ENCODE measurements at regions not wholly inside any gene's neighbourhood (a gene's known extent, or its start where the extent isn't known, plus 50 kb on each side); places are given as distances from the start of the nearest gene placed in this dataset.

- intact Hi-C loops (cut with micrococcal nuclease): loop anchor here (1.0 to 5.0 kb wide), 6 partner anchors 58 to 626 kb away; partner anchors contain the start of gene STX6
- TF ChIP-seq YY1 (IDR thresholded peaks at IDR 0.05; ENCODE audit: extremely low read depth, insufficient replicate concordance, low read depth, low read length) (peak; percentile 10), CTCF (IDR thresholded peaks at IDR 0.05 in 2 of 3, conservative IDR thresholded peaks at IDR 0.05 in 1 of 3; ENCODE audit: borderline replicate concordance in 1 of 3, insufficient read depth in 1 of 3, low read depth in 2 of 3, low read length in 2 of 3) (peak; percentile 96 to 99 (median 96)), CBX3 (IDR thresholded peaks at IDR 0.05; ENCODE audit: low read depth) (0 out of 2 replicates have a peak, but pooled peaks have one; percentile 49), RAD21 (IDR thresholded peaks at IDR 0.05; ENCODE audit: low read depth) (peak; percentile 100), FOSL1 (IDR thresholded peaks at IDR 0.05; ENCODE audit: low read depth) (no peak), CEBPB (IDR thresholded peaks at IDR 0.05; ENCODE audit: low read depth) (no peak)
- peak overlapping the region; percentile 92 for H2AFZ ChIP-seq (ENCODE audit: low read depth, low read length, poor library complexity, severe bottlenecking)
- ChIA-PET POLR2A (interaction anchor here (0.5 to 2.2 kb wide), 9 partner anchors 9 to 260 kb away, joined by 3 to 7 read pairs (median 3); partner anchors contain the start of gene IER5), RAD21 (ENCODE audit: low non-redundant PET in 1 of 2, low total read pairs in 2 of 2, uncharacterized antibody in 2 of 2, unreplicated experiment in 2 of 2) (interaction anchor here (0.7 to 3.7 kb wide), 9 partner anchors 29 to 260 kb away, joined by 3 to 16 read pairs (median 6); no protein-coding TSS in a partner anchor), CTCF (interaction anchor here (0.6 to 4.4 kb wide), 18 partner anchors 9 to 627 kb away, joined by 3 to 40 read pairs (median 5); no protein-coding TSS in a partner anchor)
- H3K4me2 ChIP-seq (ENCODE audit: low read length): peak overlapping the region; percentile 61
- peak; percentile 97 for ATAC-seq
- no peaks in the 10 kb centered on the region for H3K79me2 ChIP-seq (ENCODE audit: insufficient read depth, low read length)
- H3K9me2 ChIP-seq (ENCODE audit: insufficient read depth): no peaks in the 10 kb centered on the region
- no peaks in the 10 kb centered on the region for H3K9me3 ChIP-seq (ENCODE audit: control insufficient read depth in 1 of 2, insufficient read depth in 1 of 2, low read depth in 1 of 2, low read length in 2 of 2)
- H3K27me3 ChIP-seq (ENCODE audit: insufficient read depth, low read length): no peaks in the 10 kb centered on the region
- BruUV-seq (replicated peaks): no TSS peak
- DNase-seq (ENCODE audit: low read depth, low spot score): peak; percentile 48
- no peak overlapping the region for H3K27ac ChIP-seq (ENCODE audit: low read depth, low read length)
- H3K9ac ChIP-seq (ENCODE audit: low read length): no peak overlapping the region
- H4K20me1 ChIP-seq (ENCODE audit: insufficient read depth): no peaks in the 10 kb centered on the region
- H3K36me3 ChIP-seq (ENCODE audit: control insufficient read depth in 1 of 2, insufficient read depth in 2 of 2, low read length in 2 of 2): no peaks in the 10 kb centered on the region
- H3K4me3 ChIP-seq (replicated peaks in 1 of 2; ENCODE audit: low read depth in 1 of 2, low read length in 2 of 2): no peak overlapping the region
- peaks cover 0 to 43% of the 10 kb centered on the region in 2 experiments; a peak in 2 of 4 replicates for H3K4me1 ChIP-seq (ENCODE audit: control insufficient read depth in 1 of 2, insufficient read depth in 2 of 2, low read length in 2 of 2)
These were observed 53.8 kb downstream of the IER5 start for GRCh38 chr1:181142096-181142958.
